H1 (cell line): ENCODE measurements at regions not wholly inside any gene's neighbourhood (a gene's known extent, or its start where the extent isn't known, plus 50 kb on each side); places are given as distances from the start of the nearest gene placed in this dataset.

Source experiments
- CTCF ChIA-PET: fragments of 300-600 bp; sonication (Branson Sonifier 250); formaldehyde crosslinking; loops from one replicate; lab custom pipeline; 2021; ENCODE audit not compliant: partially characterized antibody; lab: Charles Lee
- POLR2A ChIA-PET: fragments of 300-600 bp; sonication (Branson Sonifier 250); formaldehyde crosslinking; loops from one replicate; lab custom pipeline; 2021; ENCODE audit warnings: inconsistent platforms; ENCODE audit not compliant: partially characterized antibody; lab: Charles Lee
- DNase-seq, 2 experiments: peaks; one replicate each; pipeline versions ENCODE4 v3.0.0 to v3.0.0-alpha.2; 2010 to 2022; ENCODE audit warnings: low spot score in 2 of 2, low read depth in 1 of 2, mixed read lengths in 1 of 2
- FAIRE-seq: peaks from 2 replicates; lab custom pipeline; 2011; peaks lifted over from hg19 to GRCh38; lab: Jason Lieb, UNC
- H2AFZ ChIP-seq: 2 replicates; pipeline ENCODE4 v1.8.1; 2012; ENCODE audit warnings: low read length, inconsistent platforms
- H2AK5ac ChIP-seq: 2 replicates; pipeline ENCODE4 v1.6.1; 2013; ENCODE audit warnings: low read depth, low read length
- H2BK120ac ChIP-seq: replicated peaks from 2 replicates; pipeline ENCODE3; 2013; ENCODE audit warnings: low read depth, low read length, inconsistent platforms
- H2BK12ac ChIP-seq: 2 replicates; pipeline ENCODE4 v1.6.1; 2013; ENCODE audit warnings: low read depth, low read length
- H2BK15ac ChIP-seq: 2 replicates; pipeline ENCODE4 v1.6.1; 2013; ENCODE audit warnings: low read length
- H2BK20ac ChIP-seq: 2 replicates; pipeline ENCODE4 v1.6.1; 2013; ENCODE audit warnings: low read length
- H2BK5ac ChIP-seq: 2 replicates; pipeline ENCODE4 v1.6.1; 2013; ENCODE audit warnings: low read depth, low read length
- H3K14ac ChIP-seq: 2 replicates; pipeline ENCODE4 v1.6.1; 2013; ENCODE audit warnings: inconsistent platforms; ENCODE audit not compliant: insufficient read length
- H3K18ac ChIP-seq: 2 replicates; pipeline ENCODE4 v1.6.1; 2013; ENCODE audit warnings: low read length; ENCODE audit errors: extremely low read depth
- H3K23ac ChIP-seq: 2 replicates; pipeline ENCODE4 v1.6.1; 2013; ENCODE audit warnings: inconsistent platforms; ENCODE audit not compliant: insufficient read length
- H3K23me2 ChIP-seq: 2 replicates; pipeline ENCODE4 v1.6.1; 2013; ENCODE audit warnings: low read depth, low read length
- H3K27ac ChIP-seq: 2 replicates; pipeline ENCODE4 v1.6.1; 2011; ENCODE audit warnings: low read depth, low read length, inconsistent platforms
- H3K27me3 ChIP-seq, 4 experiments: replicated peaks in 1 of 4; 1 replicate in 1 of 4; 2 replicates in 3 of 4; pipeline versions ENCODE4 v1.6.1 to v1.8.1; 2011 to 2013; ENCODE audit warnings: low read length in 3 of 4, mild to moderate bottlenecking in 3 of 4, inconsistent platforms in 2 of 4, mixed read lengths in 2 of 4, moderate library complexity in 1 of 4; ENCODE audit not compliant: control insufficient read depth in 3 of 4, insufficient read depth in 3 of 4; ENCODE audit errors: extremely low read depth in 1 of 4
- H3K36me3 ChIP-seq, 4 experiments: 2 replicates each; pipeline versions ENCODE4 v1.6.1 to v1.8.1; 2011 to 2013; ENCODE audit warnings: mild to moderate bottlenecking in 4 of 4, low read length in 3 of 4, moderate library complexity in 2 of 4, control low read depth in 1 of 4, inconsistent platforms in 1 of 4; ENCODE audit not compliant: insufficient read depth in 4 of 4, control insufficient read depth in 2 of 4
- H3K4ac ChIP-seq: replicated peaks from 2 replicates; pipeline ENCODE3; 2013; ENCODE audit warnings: low read length, low read depth, mixed read lengths, inconsistent platforms; ENCODE audit not compliant: insufficient read length
- H3K4me1 ChIP-seq, 4 experiments: replicated peaks in 1 of 4; 1 replicate in 1 of 4; 2 replicates in 3 of 4; pipeline versions ENCODE4 v1.6.1 to v1.8.1; 2011 to 2013; ENCODE audit warnings: low read length in 3 of 4, inconsistent platforms in 2 of 4, mixed read lengths in 1 of 4; ENCODE audit not compliant: insufficient read depth in 4 of 4, control insufficient read depth in 3 of 4
- H3K4me2 ChIP-seq, 2 experiments: 2 replicates each; pipeline versions ENCODE4 v1.6.1 to v1.8.1; 2011 to 2013; ENCODE audit warnings: low read depth in 2 of 2, low read length in 2 of 2, control low read depth in 1 of 2, inconsistent platforms in 1 of 2, mild to moderate bottlenecking in 1 of 2; ENCODE audit not compliant: insufficient read depth in 1 of 2
- H3K4me3 ChIP-seq, 4 experiments: fragments of 200-600, 300-600 bp in 1 of 4; sonication (generic), shearing (Covaris generic), sonication (Bioruptor Twin) in 1 of 4; 2 replicates each; pipeline versions ENCODE4 v1.5.1 to v1.8.1; 2011 to 2016; ENCODE audit warnings: low read length in 4 of 4, low read depth in 3 of 4, control low read depth in 2 of 4, inconsistent platforms in 2 of 4, mild to moderate bottlenecking in 2 of 4, mixed read lengths in 1 of 4, moderate library complexity in 1 of 4; ENCODE audit not compliant: insufficient read depth in 2 of 4; ENCODE audit errors: extremely low read depth in 1 of 4
- H3K56ac ChIP-seq: replicated peaks from 2 replicates; pipeline ENCODE3; 2013; ENCODE audit warnings: low read depth, mild to moderate bottlenecking, mixed read lengths, low read length, inconsistent platforms; ENCODE audit not compliant: insufficient read length
- H3K79me1 ChIP-seq: 2 replicates; pipeline ENCODE4 v1.6.1; 2013; ENCODE audit warnings: low read depth, low read length, control low read depth
- H3K79me2 ChIP-seq, 2 experiments: 2 replicates each; pipeline versions ENCODE4 v1.6.1 to v1.8.1; 2012 to 2013; ENCODE audit warnings: low read length in 2 of 2, mild to moderate bottlenecking in 2 of 2, inconsistent platforms in 1 of 2; ENCODE audit not compliant: insufficient read depth in 2 of 2, control insufficient read depth in 1 of 2
- H3K9ac ChIP-seq, 4 experiments: replicated peaks in 1 of 4; 1 replicate in 1 of 4; 2 replicates in 3 of 4; pipeline versions ENCODE4 v1.6.1 to v1.8.1; 2011 to 2013; ENCODE audit warnings: low read depth in 3 of 4, low read length in 3 of 4, control low read depth in 2 of 4, mild to moderate bottlenecking in 2 of 4, moderate library complexity in 2 of 4, inconsistent platforms in 1 of 4; ENCODE audit errors: extremely low read depth in 1 of 4
- H3K9me3 ChIP-seq, 2 experiments: 2 replicates each; pipeline versions ENCODE4 v1.6.1 to v1.8.1; 2012 to 2013; ENCODE audit warnings: mild to moderate bottlenecking in 2 of 2, moderate library complexity in 2 of 2, control low read depth in 1 of 2, inconsistent platforms in 1 of 2, low read depth in 1 of 2, low read length in 1 of 2, mixed read lengths in 1 of 2; ENCODE audit not compliant: insufficient read depth in 2 of 2
- H4K20me1 ChIP-seq, 2 experiments: replicated peaks in 1 of 2; 2 replicates each; pipeline versions ENCODE3 to v1.8.1; 2011 to 2013; ENCODE audit warnings: inconsistent platforms in 2 of 2, low read length in 2 of 2, mild to moderate bottlenecking in 1 of 2; ENCODE audit not compliant: insufficient read depth in 2 of 2, control insufficient read depth in 1 of 2
- H4K5ac ChIP-seq: 2 replicates; pipeline ENCODE4 v1.6.1; 2013; ENCODE audit warnings: low read length, low read depth, mixed read lengths, inconsistent platforms; ENCODE audit not compliant: insufficient read length
- H4K8ac ChIP-seq: 2 replicates; pipeline ENCODE4 v1.8.0; 2013; ENCODE audit warnings: mild to moderate bottlenecking, moderate library complexity, low read length, inconsistent platforms; ENCODE audit not compliant: insufficient read depth; ENCODE audit errors: extremely low read depth
- H4K91ac ChIP-seq: replicated peaks from 2 replicates; pipeline ENCODE3; 2013; ENCODE audit warnings: low read length, mixed read lengths, inconsistent platforms; ENCODE audit not compliant: insufficient read length
- SP1 ChIP-seq: IDR thresholded peaks from 2 replicates; pipeline ENCODE4 v1.6.1; 2011; ENCODE audit warnings: low read depth, low read length
- WGBS, 2 experiments: shearing (Covaris generic) in 1 of 2; methylation state at CpG; one replicate each; pipeline versions ENCODE4 v1.1.6 to v1.1.7; 2013 to 2015; ENCODE audit warnings: low lambda C conversion rate in 2 of 2, mixed read lengths in 2 of 2, inconsistent platforms in 1 of 2, low coverage in 1 of 2, missing lambda C conversion rate in 1 of 2; ENCODE audit not compliant: insufficient replicate concordance in 2 of 2, insufficient coverage in 1 of 2, insufficient read length in 1 of 2; ENCODE audit errors: extremely low coverage in 1 of 2, missing lambda C conversion rate in 1 of 2; 5-methylcytosine and 5-hydroxymethylcytosine counted together

DNA sequence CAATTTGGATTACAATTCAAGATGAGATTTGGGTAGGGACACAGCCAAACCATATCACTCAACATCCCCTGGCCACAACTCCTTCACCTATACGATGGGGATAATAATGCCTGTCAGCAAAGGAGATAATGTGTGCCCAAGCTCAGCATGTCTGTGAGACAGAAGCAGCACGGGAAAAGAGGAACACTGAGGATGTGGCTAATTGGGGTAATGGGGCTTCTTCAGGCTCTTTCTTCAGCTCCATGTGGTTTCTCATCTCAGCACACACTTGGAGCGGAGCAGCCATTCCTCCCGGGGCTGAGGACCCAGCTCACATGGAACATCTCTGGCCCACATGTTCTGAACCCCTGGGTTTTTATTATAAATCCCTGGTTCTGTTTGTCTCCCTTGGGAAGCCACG, 136.0 kb upstream of the NAMPT start:
- Histone ChIP-seq H3K79me2 (no peaks in the 10 kb centered on the region), H3K18ac (no peak overlapping the region), H3K79me1 (no peaks in the 10 kb centered on the region), H4K91ac (no peak overlapping the region), H3K23ac (no peak overlapping the region), H4K20me1 (no peaks in the 10 kb centered on the region), H3K14ac (no peak overlapping the region), H2BK12ac (no peak overlapping the region), H3K23me2 (no peaks in the 10 kb centered on the region), H2BK5ac (no peak overlapping the region; the same call in 1 of the 2 replicates), H3K4ac (no peak overlapping the region), H3K4me2 (no peak overlapping the region), H3K56ac (no peak overlapping the region), H3K9ac (no peak overlapping the region), H4K5ac (no peak overlapping the region), H2AFZ (no peak overlapping the region), H4K8ac (no peak overlapping the region), H3K36me3 (no peaks in the 10 kb centered on the region), H3K4me1 (no peaks in the 10 kb centered on the region), H3K27me3 (no peaks in the 10 kb centered on the region; a peak in 1 of 7 replicates), H2BK20ac (no peak overlapping the region), H2BK15ac (no peak overlapping the region), H3K9me3 (no peaks in the 10 kb centered on the region), H3K4me3 (no peak overlapping the region), H3K27ac (no peak overlapping the region), H2BK120ac (no peak overlapping the region), H2AK5ac (no peak overlapping the region)
- DNase-seq (no peak), FAIRE-seq (no peak)
- POLR2A ChIA-PET, result no interaction called here
- CTCF ChIA-PET, result interaction anchor here (0.7 kb wide), 1 partner anchor 42 kb away, joined by 3 read pairs; no protein-coding TSS in a partner anchor
- WGBS, 2 experiments, result 93% methylated on average over 5 of the region's 5 CpGs; no CpG with 5 or more reads in 1 of the 2 experiments
- TF ChIP-seq SP1, result no peak
